ENCODE measurements at regions not wholly inside any gene's neighbourhood (a gene's known extent, or its start where the extent isn't known, plus 50 kb on each side); places are given as distances from the start of the nearest gene placed in this dataset.

DNA sequence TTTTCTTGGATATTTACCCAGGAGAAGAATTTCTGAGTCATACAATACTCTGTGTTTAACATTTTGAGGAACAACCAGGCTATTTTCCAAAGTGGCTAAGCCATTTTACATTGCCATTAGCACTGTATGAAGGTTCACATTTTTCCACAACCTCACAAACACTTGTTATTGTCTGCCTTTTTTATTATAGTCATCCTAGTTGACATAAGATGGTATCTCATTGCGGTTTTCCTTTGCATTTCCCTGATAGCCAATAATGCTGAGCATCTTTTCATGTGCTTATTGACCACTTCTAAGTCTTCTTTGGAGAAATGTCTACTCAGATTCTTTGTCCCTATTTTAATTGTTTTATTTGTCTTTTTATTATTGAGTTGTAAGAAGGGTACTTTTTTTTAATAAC, 107.4 kb upstream of the CES5A start:
- Histone ChIP-seq H3K27me3 (no peaks in the 10 kb centered on the region), H3K4me3 (no peak overlapping the region), H3K36me3 (no peaks in the 10 kb centered on the region), H3K27ac (no peak overlapping the region), H3K9me3 (no peaks in the 10 kb centered on the region), H3K4me1 (no peaks in the 10 kb centered on the region)
- no peak for TF ChIP-seq POLR2A (IDR thresholded peaks at IDR 0.05)
- TF ChIP-seq CTCF (IDR thresholded peaks at IDR 0.05): no peak
- DNase-seq: no peak

- no peaks in the 10 kb centered on the region for H3K9me3 ChIP-seq
- no peaks in the 10 kb centered on the region for H3K27me3 ChIP-seq
- H3K36me3 ChIP-seq: no peaks in the 10 kb centered on the region
- H3K27ac ChIP-seq: no peak overlapping the region
- H3K4me3 ChIP-seq: no peak overlapping the region
- no peak for TF ChIP-seq POLR2A (IDR thresholded peaks at IDR 0.05)
- no peak for TF ChIP-seq CTCF (IDR thresholded peaks at IDR 0.05)
- DNase-seq: no peak
- H3K4me1 ChIP-seq: no peaks in the 10 kb centered on the region
Measured at GRCh38 chr16:55981557-55981956, 106.4 kb upstream of the CES5A start.

DNA sequence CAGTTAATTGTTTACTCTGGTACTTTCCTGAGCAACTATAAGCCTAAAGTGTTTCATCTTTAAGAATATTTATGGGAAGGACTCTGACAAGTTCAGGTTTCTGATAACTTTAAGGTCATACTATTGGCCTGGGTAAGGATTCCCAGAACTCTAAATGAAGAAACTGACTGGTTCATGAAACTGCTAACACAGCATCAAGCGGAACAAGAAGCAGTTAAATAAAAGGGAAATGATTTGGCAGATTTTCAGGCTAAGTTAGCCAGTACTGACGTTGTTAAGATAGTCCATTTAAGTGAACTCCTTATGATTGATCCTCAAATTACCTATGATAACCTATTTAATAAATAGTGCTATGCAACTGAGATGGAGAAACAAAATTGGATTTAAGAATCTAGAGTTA, 101.6 kb upstream of the CES5A start:
- no peaks in the 10 kb centered on the region for H3K36me3 ChIP-seq
- no peak for TF ChIP-seq POLR2A (IDR thresholded peaks at IDR 0.05)
- TF ChIP-seq CTCF (IDR thresholded peaks at IDR 0.05): no peak
- H3K9me3 ChIP-seq: no peaks in the 10 kb centered on the region
- no peak overlapping the region for H3K27ac ChIP-seq
- no peaks in the 10 kb centered on the region for H3K4me1 ChIP-seq
- no peak overlapping the region for H3K4me3 ChIP-seq
- no peaks in the 10 kb centered on the region for H3K27me3 ChIP-seq
- DNase-seq: no peak

- no peaks in the 10 kb centered on the region for H3K9me3 ChIP-seq
- no peaks in the 10 kb centered on the region for H3K27me3 ChIP-seq
- H3K4me3 ChIP-seq: no peak overlapping the region
- no peak for DNase-seq
- no peaks in the 10 kb centered on the region for H3K36me3 ChIP-seq
- TF ChIP-seq POLR2A (IDR thresholded peaks at IDR 0.05): no peak
- H3K4me1 ChIP-seq: no peaks in the 10 kb centered on the region
- H3K27ac ChIP-seq: no peak overlapping the region
Measured at GRCh38 chr16:55971447-55971846, 96.3 kb upstream of the CES5A start.

DNA sequence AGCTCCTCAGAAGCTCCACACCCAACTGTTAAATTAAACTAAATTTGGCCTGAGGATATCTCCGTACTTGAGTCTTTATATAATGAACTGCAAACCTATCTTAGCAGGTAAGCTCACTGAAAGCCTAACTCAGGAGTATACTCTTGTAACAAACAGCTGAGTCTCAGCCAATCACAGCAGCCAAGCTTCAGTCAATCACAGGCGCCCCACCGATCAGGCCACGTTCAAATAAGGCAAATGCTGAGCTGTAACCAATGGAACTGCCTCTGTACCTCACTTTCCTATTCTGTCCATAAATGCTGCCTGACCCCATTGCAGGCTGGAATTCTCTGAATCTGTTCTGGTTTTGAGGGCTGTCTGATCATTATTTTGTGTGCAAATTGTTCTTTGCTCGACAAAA, 93.0 kb upstream of the CES5A start:
- no peaks in the 10 kb centered on the region for H3K27me3 ChIP-seq
- TF ChIP-seq CTCF (IDR thresholded peaks at IDR 0.05): no peak
- TF ChIP-seq POLR2A (IDR thresholded peaks at IDR 0.05): no peak
- H3K9me3 ChIP-seq: no peaks in the 10 kb centered on the region
- H3K36me3 ChIP-seq: no peaks in the 10 kb centered on the region
- no peak overlapping the region for H3K27ac ChIP-seq
- no peaks in the 10 kb centered on the region for H3K4me1 ChIP-seq
- DNase-seq: no peak
- H3K4me3 ChIP-seq: no peak overlapping the region

DNA sequence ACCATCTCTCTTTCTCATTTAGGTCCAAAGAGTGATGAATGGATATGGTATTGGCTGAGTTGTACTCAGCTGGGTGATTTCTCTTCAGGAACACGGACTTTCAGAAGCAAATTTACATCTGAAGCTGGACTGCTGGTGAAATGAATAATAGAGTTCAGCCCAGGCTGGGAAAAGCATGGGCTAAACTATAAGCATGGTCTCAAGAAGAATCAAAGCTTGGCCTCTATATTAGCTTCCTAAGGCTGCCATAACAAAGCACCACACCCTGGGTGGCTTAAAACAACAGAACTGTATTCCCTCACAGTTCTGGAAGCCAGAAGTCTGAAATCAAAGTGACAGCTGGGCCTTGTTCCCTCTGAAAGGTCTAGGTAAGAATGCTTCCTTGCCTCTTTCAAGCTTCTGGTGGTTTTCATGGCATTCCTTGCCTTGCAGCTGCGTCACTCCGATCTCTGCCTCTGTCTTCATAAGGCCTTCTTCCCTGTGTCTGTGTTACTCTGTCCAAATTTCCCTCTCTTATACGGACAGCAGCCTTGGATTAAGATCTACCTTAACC, 89.8 kb upstream of the CES5A start:
- H3K27ac ChIP-seq: no peak overlapping the region

More for the DNA sequence above, 89.8 kb upstream of the CES5A start:
- H3K4me3 ChIP-seq: no peak overlapping the region
- no peak for DNase-seq
- TF ChIP-seq POLR2A (IDR thresholded peaks at IDR 0.05) (no peak), CTCF (IDR thresholded peaks at IDR 0.05) (no peak)
- no peaks in the 10 kb centered on the region for H3K36me3 ChIP-seq
- no peaks in the 10 kb centered on the region for H3K4me1 ChIP-seq
- H3K27me3 ChIP-seq: no peaks in the 10 kb centered on the region
- H3K9me3 ChIP-seq: no peaks in the 10 kb centered on the region
